ENCODE measurements at regions not wholly inside any gene's neighbourhood (a gene's known extent, or its start where the extent isn't known, plus 50 kb on each side); places are given as distances from the start of the nearest gene placed in this dataset.

DNA sequence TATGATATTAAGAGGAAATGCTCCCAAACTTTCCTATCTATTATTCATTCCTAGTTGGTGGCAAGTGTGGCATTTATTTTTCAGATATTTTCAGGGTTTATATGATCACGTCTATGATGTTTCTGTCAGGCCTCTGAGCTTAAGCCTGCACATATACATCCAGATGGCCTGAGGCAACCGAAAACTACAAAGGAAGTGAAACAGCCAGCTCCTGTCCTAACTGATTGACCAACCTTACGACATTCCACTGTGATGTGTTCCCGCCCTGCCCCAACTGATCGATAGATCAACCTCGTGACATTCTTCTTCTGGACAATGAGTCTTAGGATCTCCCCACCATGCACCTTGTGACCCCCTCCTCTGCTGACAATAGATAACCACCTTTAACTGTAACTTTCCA, 67.6 kb upstream of the CTSO start:
- FAIRE-seq: no peak
- TF ChIP-seq, protein P1, sequence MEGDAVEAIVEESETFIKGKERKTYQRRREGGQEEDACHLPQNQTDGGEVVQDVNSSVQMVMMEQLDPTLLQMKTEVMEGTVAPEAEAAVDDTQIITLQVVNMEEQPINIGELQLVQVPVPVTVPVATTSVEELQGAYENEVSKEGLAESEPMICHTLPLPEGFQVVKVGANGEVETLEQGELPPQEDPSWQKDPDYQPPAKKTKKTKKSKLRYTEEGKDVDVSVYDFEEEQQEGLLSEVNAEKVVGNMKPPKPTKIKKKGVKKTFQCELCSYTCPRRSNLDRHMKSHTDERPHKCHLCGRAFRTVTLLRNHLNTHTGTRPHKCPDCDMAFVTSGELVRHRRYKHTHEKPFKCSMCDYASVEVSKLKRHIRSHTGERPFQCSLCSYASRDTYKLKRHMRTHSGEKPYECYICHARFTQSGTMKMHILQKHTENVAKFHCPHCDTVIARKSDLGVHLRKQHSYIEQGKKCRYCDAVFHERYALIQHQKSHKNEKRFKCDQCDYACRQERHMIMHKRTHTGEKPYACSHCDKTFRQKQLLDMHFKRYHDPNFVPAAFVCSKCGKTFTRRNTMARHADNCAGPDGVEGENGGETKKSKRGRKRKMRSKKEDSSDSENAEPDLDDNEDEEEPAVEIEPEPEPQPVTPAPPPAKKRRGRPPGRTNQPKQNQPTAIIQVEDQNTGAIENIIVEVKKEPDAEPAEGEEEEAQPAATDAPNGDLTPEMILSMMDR (IDR thresholded peaks at IDR 0.05; ENCODE audit: insufficient read depth, missing control alignments): no peak
- no peak for DNase-seq (ENCODE audit: insufficient read length, low spot score)

DNA sequence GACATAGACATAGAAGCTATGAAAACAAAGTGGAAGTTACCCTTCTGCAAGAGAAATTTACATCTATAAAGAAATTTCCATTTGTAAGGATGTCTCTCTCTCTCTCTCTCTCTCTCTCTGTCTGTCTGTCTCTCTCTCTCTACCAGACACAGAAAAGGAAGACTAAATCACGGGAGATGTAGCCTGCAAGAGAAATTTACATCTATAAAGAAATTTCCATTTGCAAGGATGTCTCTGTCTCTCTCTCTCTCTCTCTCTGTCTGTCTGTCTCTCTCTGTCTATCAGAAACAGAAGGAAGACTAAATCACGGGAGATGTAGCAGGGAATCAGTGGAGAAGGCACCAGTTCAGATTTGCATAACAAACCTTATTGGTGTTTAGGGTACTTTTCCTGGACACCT, 65.6 kb upstream of the CTSO start:
- no peak for FAIRE-seq
- TF ChIP-seq, protein P1 (IDR thresholded peaks at IDR 0.05; ENCODE audit: insufficient read depth, missing control alignments): no peak
- no peak for DNase-seq (ENCODE audit: insufficient read length, low spot score)

DNA sequence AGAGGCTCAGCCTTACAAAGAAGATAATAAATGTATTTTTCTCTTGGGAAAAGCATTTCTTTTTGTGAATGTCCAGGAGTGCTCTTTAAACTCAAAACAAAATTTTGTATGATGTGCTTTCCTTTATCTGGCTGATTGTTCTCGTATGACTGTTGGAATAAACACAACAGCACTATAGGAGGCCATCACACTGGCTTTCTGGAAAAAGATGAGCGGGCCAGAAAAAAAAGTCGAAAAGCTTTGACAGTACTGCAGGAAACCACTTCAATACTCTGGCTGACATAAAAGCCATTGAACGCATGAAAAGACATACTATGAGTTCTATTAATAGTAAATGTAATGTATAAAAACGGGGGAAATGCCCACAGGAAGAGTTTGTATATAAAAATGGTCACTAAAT, 64.7 kb upstream of the CTSO start:
- FAIRE-seq (no peak), DNase-seq (ENCODE audit: insufficient read length, low spot score) (no peak)
- TF ChIP-seq, protein P1 (IDR thresholded peaks at IDR 0.05; ENCODE audit: insufficient read depth, missing control alignments): no peak

DNA sequence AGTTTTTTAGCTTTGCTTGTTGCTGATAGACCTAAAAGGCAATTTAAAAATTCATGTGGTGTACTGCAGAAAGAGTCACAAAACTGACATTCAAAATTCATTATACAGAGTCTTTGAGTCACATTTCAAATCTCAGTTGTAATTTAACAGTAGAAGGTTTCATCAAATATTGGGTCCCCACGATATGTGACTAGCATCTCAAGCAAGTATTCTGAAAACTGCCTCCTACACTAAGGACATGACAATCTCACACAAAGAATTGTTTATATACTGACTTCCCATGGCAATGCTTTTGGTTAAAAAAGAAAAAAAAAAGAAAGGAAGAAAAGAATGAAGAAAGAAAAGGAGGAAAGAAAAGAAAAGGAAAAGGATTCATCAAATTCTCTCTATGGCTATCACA, 62.1 kb upstream of the CTSO start:
- FAIRE-seq: no peak
- TF ChIP-seq, protein P1 (IDR thresholded peaks at IDR 0.05; ENCODE audit: insufficient read depth, missing control alignments): no peak
- DNase-seq (ENCODE audit: insufficient read length, low spot score): no peak

DNA sequence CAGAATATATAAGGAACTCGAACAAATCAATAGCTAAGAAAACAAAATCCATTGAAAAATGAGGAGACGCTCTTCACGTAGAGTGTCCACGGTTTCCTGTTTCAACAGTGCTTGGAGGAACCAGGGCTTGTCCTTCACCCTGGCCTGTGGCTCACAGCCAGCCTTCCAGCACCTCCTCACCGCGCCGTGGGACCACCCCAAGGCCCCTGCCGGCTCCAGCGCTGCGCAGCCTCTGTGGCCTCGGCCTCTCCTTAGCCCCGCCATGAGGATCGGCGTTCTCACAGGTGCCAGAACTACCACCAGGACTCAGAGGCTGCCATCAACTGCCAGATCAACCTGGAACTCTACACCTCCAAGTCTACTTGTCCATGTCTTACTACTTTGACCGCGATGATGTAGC, 52.5 kb upstream of the CTSO start:
- TF ChIP-seq, protein P1 (IDR thresholded peaks at IDR 0.05; ENCODE audit: insufficient read depth, missing control alignments): no peak
- FAIRE-seq (no peak), DNase-seq (ENCODE audit: insufficient read length, low spot score) (no peak)
